PC-3 (cell line): ENCODE measurements at regions not wholly inside any gene's neighbourhood (a gene's known extent, or its start where the extent isn't known, plus 50 kb on each side); places are given as distances from the start of the nearest gene placed in this dataset.

Experiments used
- ATAC-seq: fragments of 200-7000 bp; cut with Tn5 transposase; 2 replicates; pipeline ENCODE4 v1.9.1; 2020; ENCODE audit warnings: mild to moderate bottlenecking, moderate library complexity
- BruUV-seq: library from RNA; stranded (reverse); fragments of 400-500 nt; replicated peaks from 2 replicates; lab custom pipeline; 2021; lab: Mats Ljungman, UMichigan
- CTCF ChIA-PET: fragments of 300-600 bp; sonication (Branson Sonifier 250); formaldehyde crosslinking; loops from one replicate; lab custom pipeline; 2022; ENCODE audit warnings: antibody characterized with exemption; lab: Charles Lee
- POLR2A ChIA-PET: fragments of 300-600 bp; sonication (Branson Sonifier 250); formaldehyde crosslinking; loops from one replicate; lab custom pipeline; 2022; ENCODE audit warnings: antibody characterized with exemption; ENCODE audit not compliant: unreplicated experiment; lab: Charles Lee
- DNase-seq: peaks from one replicate; pipeline ENCODE4 v3.0.0-alpha.2; 2015
- H2AFZ ChIP-seq: fragments of 300-600 bp; sonication (generic); 2 replicates; pipeline ENCODE4 v1.6.0; 2016; ENCODE audit warnings: antibody characterized with exemption, low read length
- H3F3A ChIP-seq: fragments of 300-600 bp; sonication (generic); one replicate; pipeline ENCODE4 v1.6.0; 2017; ENCODE audit warnings: antibody characterized with exemption, low read length, control low read depth, mild to moderate bottlenecking; ENCODE audit not compliant: unreplicated experiment
- H3K27ac ChIP-seq: fragments of 300-600 bp; sonication (generic); 2 replicates; pipeline ENCODE4 v1.5.1; 2016; ENCODE audit warnings: mild to moderate bottlenecking, low read length
- H3K27me3 ChIP-seq: fragments of 300-600 bp; sonication (generic); 2 replicates; pipeline ENCODE4 v1.6.1; 2016; ENCODE audit warnings: low read length, mixed read lengths
- H3K36me3 ChIP-seq: fragments of 300-600 bp; sonication (generic); 2 replicates; pipeline ENCODE4 v1.6.1; 2016; ENCODE audit warnings: low read depth, mixed run types, low read length, mixed read lengths
- H3K4me1 ChIP-seq: fragments of 300-600 bp; sonication (generic); 2 replicates; pipeline ENCODE4 v1.5.1; 2016; ENCODE audit warnings: low read length; ENCODE audit not compliant: insufficient read depth
- H3K4me2 ChIP-seq: fragments of 300-600 bp; sonication (generic); 2 replicates; pipeline ENCODE4 v1.6.0; 2016; ENCODE audit warnings: low read length
- H3K4me3 ChIP-seq: fragments of 300-600 bp; sonication (generic); 2 replicates; pipeline ENCODE4 v1.5.1; 2016; ENCODE audit warnings: mild to moderate bottlenecking, low read length, mixed read lengths
- H3K79me2 ChIP-seq: fragments of 300-600 bp; sonication (generic); 2 replicates; pipeline ENCODE4 v1.6.1; 2017; ENCODE audit warnings: low read length, mixed read lengths
- H3K9ac ChIP-seq: fragments of 300-600 bp; sonication (generic); 2 replicates; pipeline ENCODE4 v1.6.0; 2016; ENCODE audit warnings: mild to moderate bottlenecking, low read length
- H3K9me2 ChIP-seq: fragments of 300-600 bp; sonication (generic); replicated peaks from 2 replicates; pipeline ENCODE4 v1.6.1; 2016; ENCODE audit warnings: mixed run types, low read length, mixed read lengths
- H3K9me3 ChIP-seq: fragments of 300-600 bp; sonication (generic); 2 replicates; pipeline ENCODE4 v1.6.1; 2016; ENCODE audit warnings: low read length, mixed read lengths
- H4K20me1 ChIP-seq: fragments of 300-600 bp; sonication (generic); 2 replicates; pipeline ENCODE4 v1.6.1; 2016; ENCODE audit warnings: low read length, mixed read lengths
- EZH2 ChIP-seq: fragments of 300-600 bp; sonication (generic); IDR thresholded peaks from one replicate; pipeline ENCODE4 v1.6.1; 2017; ENCODE audit warnings: antibody characterized with exemption, mild to moderate bottlenecking, low read length; ENCODE audit not compliant: unreplicated experiment
- EZH2phosphoT487 ChIP-seq: fragments of 300-600 bp; sonication (generic); IDR thresholded peaks from 2 replicates; pipeline ENCODE4 v1.6.1; 2018; ENCODE audit warnings: mild to moderate bottlenecking, antibody characterized with exemption, low read length, borderline replicate concordance
- intact Hi-C: fragments of 100-400 bp; cut with micrococcal nuclease; formaldehyde crosslinking; loops from 2 replicates; pipeline ENCODE4 v1.9.0; 2023
- TF ChIP-seq, protein P1 (sequence below): fragments of 300-600 bp; sonication (generic); conservative IDR thresholded peaks from 2 replicates; pipeline ENCODE4 v1.5.1; 2017; ENCODE audit warnings: antibody characterized with exemption, low read depth, mild to moderate bottlenecking, low read length

DNA sequence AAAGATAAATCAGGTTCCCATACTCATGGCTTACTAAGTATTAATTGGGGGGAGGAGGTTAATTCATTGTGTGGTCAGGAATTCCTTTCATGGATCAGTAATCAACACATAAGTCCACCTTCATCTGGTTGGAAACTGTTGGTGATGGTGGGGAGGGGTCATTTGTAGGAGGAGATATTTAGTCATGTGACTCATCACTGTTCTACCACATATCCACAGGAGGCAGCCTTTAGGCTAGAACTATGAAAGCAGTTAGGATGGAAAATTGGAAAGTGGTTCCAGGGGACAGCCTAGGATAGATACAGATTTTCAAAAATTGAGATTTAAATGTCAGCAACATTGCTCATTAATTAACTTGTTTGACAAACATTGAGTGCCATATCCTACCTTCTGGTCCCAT is 122.8 kb upstream of the PAXBP1 start:
- no peaks in the 10 kb centered on the region for H3K9me3 ChIP-seq
- no peaks in the 10 kb centered on the region; the same call in 1 of the 2 replicates for H3K9me2 ChIP-seq
- no peak overlapping the region for H3K27ac ChIP-seq
- no peaks in the 10 kb centered on the region for H3K79me2 ChIP-seq
- H3K4me3 ChIP-seq, result no peak overlapping the region
- intact Hi-C loops, result no loop called here
- ATAC-seq, result no peak
- H3K9ac ChIP-seq, result no peak overlapping the region
- TF ChIP-seq EZH2phosphoT487 (no peak), EZH2 (no peak)
- TF ChIP-seq, protein P1, sequence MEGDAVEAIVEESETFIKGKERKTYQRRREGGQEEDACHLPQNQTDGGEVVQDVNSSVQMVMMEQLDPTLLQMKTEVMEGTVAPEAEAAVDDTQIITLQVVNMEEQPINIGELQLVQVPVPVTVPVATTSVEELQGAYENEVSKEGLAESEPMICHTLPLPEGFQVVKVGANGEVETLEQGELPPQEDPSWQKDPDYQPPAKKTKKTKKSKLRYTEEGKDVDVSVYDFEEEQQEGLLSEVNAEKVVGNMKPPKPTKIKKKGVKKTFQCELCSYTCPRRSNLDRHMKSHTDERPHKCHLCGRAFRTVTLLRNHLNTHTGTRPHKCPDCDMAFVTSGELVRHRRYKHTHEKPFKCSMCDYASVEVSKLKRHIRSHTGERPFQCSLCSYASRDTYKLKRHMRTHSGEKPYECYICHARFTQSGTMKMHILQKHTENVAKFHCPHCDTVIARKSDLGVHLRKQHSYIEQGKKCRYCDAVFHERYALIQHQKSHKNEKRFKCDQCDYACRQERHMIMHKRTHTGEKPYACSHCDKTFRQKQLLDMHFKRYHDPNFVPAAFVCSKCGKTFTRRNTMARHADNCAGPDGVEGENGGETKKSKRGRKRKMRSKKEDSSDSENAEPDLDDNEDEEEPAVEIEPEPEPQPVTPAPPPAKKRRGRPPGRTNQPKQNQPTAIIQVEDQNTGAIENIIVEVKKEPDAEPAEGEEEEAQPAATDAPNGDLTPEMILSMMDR, result no peak
- no peak overlapping the region for H3K4me2 ChIP-seq
- H3K27me3 ChIP-seq, result peaks cover 95% of the 10 kb centered on the region
- no peaks in the 10 kb centered on the region for H3K36me3 ChIP-seq
- POLR2A ChIA-PET, result no interaction called here
- no peaks in the 10 kb centered on the region for H4K20me1 ChIP-seq
- BruUV-seq, result no TSS peak
- no peaks in the 10 kb centered on the region for H3F3A ChIP-seq
- CTCF ChIA-PET, result no interaction called here
- DNase-seq, result no peak
- no peaks in the 10 kb centered on the region for H3K4me1 ChIP-seq
- H2AFZ ChIP-seq, result no peak overlapping the region

DNA sequence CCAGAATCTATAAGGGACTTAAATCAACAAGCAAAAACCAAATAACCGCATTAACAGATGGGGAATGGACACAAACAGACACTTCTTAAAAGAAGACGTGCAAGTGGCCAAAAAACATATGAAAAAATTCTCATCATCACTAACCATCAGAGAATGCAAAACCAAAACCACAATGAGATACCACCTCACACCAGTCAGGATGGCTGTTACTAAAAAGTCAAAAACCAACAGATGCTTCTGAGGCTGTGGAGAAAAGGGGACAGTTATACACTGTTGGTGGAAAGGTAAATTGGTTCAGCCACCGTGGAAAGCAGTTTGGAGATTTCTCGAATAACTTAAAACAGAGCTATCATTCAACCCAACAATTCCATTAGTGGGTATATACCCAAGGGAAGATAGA is 124.9 kb upstream of the OLIG2 start:
- H3K27me3 ChIP-seq, result peaks cover 80% of the 10 kb centered on the region
- H3K4me3 ChIP-seq, result no peak overlapping the region
- H3K9me3 ChIP-seq, result no peaks in the 10 kb centered on the region
- no TSS peak for BruUV-seq
- no peaks in the 10 kb centered on the region for H3F3A ChIP-seq
- no peaks in the 10 kb centered on the region for H4K20me1 ChIP-seq
- H3K9me2 ChIP-seq, result no peaks in the 10 kb centered on the region
- no peak overlapping the region for H3K27ac ChIP-seq
- POLR2A ChIA-PET, result no interaction called here
- H3K9ac ChIP-seq, result no peak overlapping the region
- H3K4me1 ChIP-seq, result no peaks in the 10 kb centered on the region
- no peaks in the 10 kb centered on the region for H3K79me2 ChIP-seq
- no peak overlapping the region for H2AFZ ChIP-seq
- no peak for ATAC-seq
- CTCF ChIA-PET, result no interaction called here
- intact Hi-C loops, result no loop called here
- TF ChIP-seq, protein P1, result no peak
- no peak for TF ChIP-seq EZH2phosphoT487
- no peak for TF ChIP-seq EZH2
- H3K4me2 ChIP-seq, result no peak overlapping the region
- no peak for DNase-seq
- H3K36me3 ChIP-seq, result no peaks in the 10 kb centered on the region

DNA sequence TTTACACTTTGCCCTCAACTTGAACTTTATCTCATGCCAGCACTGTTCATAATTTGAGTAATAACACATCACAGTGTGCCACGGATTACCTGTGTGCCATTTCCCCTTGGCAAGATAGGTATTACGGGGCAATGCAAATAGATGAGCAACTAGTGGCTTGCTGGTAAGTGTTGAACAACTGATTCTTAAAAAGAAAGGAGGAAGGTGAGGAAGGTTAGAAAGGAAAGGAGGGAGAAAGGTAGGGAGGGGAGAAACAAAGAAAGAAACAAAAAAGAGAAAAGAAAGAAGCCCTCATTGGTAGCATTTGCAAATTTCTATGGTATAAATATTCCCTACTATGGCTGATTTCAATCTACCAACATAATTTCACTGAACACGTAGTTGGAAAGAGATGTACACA is 118.2 kb upstream of the OLIG2 start:
- H3K4me3 ChIP-seq, result no peak overlapping the region
- no peak overlapping the region for H3K27ac ChIP-seq
- peaks cover 49% of the 10 kb centered on the region for H3K27me3 ChIP-seq
- ChIA-PET CTCF (no interaction called here), POLR2A (no interaction called here)
- no TSS peak for BruUV-seq
- no peak overlapping the region for H3K4me2 ChIP-seq
- no peak for ATAC-seq
- no peaks in the 10 kb centered on the region for H3K4me1 ChIP-seq
- H3K79me2 ChIP-seq, result no peaks in the 10 kb centered on the region
- DNase-seq, result no peak
- H2AFZ ChIP-seq, result no peak overlapping the region
- no peaks in the 10 kb centered on the region for H4K20me1 ChIP-seq
- intact Hi-C loops, result no loop called here
- no peak overlapping the region for H3K9ac ChIP-seq
- no peaks in the 10 kb centered on the region for H3K9me2 ChIP-seq
- H3K36me3 ChIP-seq, result no peaks in the 10 kb centered on the region
- no peaks in the 10 kb centered on the region for H3F3A ChIP-seq
- no peaks in the 10 kb centered on the region for H3K9me3 ChIP-seq
- TF ChIP-seq EZH2phosphoT487, result no peak
- TF ChIP-seq, protein P1, result no peak
- no peak for TF ChIP-seq EZH2
